ENCODE measurements at regions not wholly inside any gene's neighbourhood (a gene's known extent, or its start where the extent isn't known, plus 50 kb on each side); places are given as distances from the start of the nearest gene placed in this dataset.

- peak; percentile 51 for DNase-seq (ENCODE audit: low spot score)
- TF ChIP-seq, protein P1, sequence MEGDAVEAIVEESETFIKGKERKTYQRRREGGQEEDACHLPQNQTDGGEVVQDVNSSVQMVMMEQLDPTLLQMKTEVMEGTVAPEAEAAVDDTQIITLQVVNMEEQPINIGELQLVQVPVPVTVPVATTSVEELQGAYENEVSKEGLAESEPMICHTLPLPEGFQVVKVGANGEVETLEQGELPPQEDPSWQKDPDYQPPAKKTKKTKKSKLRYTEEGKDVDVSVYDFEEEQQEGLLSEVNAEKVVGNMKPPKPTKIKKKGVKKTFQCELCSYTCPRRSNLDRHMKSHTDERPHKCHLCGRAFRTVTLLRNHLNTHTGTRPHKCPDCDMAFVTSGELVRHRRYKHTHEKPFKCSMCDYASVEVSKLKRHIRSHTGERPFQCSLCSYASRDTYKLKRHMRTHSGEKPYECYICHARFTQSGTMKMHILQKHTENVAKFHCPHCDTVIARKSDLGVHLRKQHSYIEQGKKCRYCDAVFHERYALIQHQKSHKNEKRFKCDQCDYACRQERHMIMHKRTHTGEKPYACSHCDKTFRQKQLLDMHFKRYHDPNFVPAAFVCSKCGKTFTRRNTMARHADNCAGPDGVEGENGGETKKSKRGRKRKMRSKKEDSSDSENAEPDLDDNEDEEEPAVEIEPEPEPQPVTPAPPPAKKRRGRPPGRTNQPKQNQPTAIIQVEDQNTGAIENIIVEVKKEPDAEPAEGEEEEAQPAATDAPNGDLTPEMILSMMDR (IDR thresholded peaks at IDR 0.05; ENCODE audit: borderline replicate concordance, control extremely low read depth, extremely low read depth, insufficient read depth, missing control alignments), result no peak
- in situ Hi-C loops (cut with MboI; ENCODE audit: low sequenced_read_pairs, unreplicated experiment), result loop anchor here (25.0 kb wide), 1 partner anchor 352 kb away; no protein-coding TSS in a partner anchor
These were observed 106.5 kb downstream of the TEX26 start for GRCh38 chr13:31038834-31039552.

DNA sequence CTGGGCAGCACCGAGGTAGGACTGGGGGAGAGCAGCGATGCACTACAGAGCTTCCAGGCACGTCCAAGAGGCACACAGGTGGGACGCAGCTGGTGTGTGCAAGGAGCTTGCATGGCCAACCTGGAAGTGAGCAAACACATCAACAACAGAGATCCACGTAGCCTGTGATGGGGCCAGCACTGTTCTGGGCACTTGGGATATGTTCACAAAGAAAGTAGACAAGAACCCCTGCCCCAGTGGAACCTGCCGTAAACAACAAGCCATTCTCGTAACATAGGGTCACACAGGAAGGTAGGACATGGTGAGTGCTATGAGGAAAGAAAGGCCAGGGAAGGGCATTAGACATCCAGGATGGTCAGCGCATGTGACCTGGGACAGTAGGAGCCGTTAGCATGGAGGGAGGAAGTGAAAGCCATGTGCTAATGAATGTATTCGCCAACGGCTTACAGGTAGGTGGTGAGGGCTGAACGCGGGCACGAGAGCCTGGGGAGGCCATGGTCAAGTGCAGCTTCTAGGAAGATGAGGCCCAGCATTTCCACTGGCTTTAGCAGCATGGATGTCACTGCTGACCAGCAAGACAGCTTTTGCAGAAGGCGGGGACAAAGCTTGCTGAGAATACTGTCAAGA, 105.5 kb downstream of the TEX26 start:
- TF ChIP-seq, protein P1 (IDR thresholded peaks at IDR 0.05; ENCODE audit: borderline replicate concordance, control extremely low read depth, extremely low read depth, insufficient read depth, missing control alignments), result no peak
- in situ Hi-C loops (cut with MboI; ENCODE audit: low sequenced_read_pairs, unreplicated experiment), result loop anchor here (25.0 kb wide), 1 partner anchor 351 kb away; no protein-coding TSS in a partner anchor
- no peak for DNase-seq (ENCODE audit: low spot score)

GRCh38 chr13:31036731-31037695, 104.6 kb downstream of the TEX26 start:
- TF ChIP-seq, protein P1 (IDR thresholded peaks at IDR 0.05; ENCODE audit: borderline replicate concordance, control extremely low read depth, extremely low read depth, insufficient read depth, missing control alignments), result no peak
- no peak for DNase-seq (ENCODE audit: low spot score)
- in situ Hi-C loops (cut with MboI; ENCODE audit: low sequenced_read_pairs, unreplicated experiment), result loop anchor here (25.0 kb wide), 1 partner anchor 350 kb away; no protein-coding TSS in a partner anchor

GRCh38 chr13:31035185-31035965, 102.9 kb downstream of the TEX26 start:
- in situ Hi-C loops (cut with MboI; ENCODE audit: low sequenced_read_pairs, unreplicated experiment), result loop anchor here (25.0 kb wide), 1 partner anchor 348 kb away; no protein-coding TSS in a partner anchor
- TF ChIP-seq, protein P1 (IDR thresholded peaks at IDR 0.05; ENCODE audit: borderline replicate concordance, control extremely low read depth, extremely low read depth, insufficient read depth, missing control alignments), result no peak
- DNase-seq (ENCODE audit: low spot score), result no peak

GRCh38 chr13:31032528-31033113, 100.2 kb downstream of the TEX26 start:
- no peak for DNase-seq (ENCODE audit: low spot score)
- TF ChIP-seq, protein P1 (IDR thresholded peaks at IDR 0.05; ENCODE audit: borderline replicate concordance, control extremely low read depth, extremely low read depth, insufficient read depth, missing control alignments), result no peak
- in situ Hi-C loops (cut with MboI; ENCODE audit: low sequenced_read_pairs, unreplicated experiment), result loop anchor here (25.0 kb wide), 1 partner anchor 345 kb away; no protein-coding TSS in a partner anchor

Data from GM13976 (cell line).